ENCODE measurements at regions not wholly inside any gene's neighbourhood (a gene's known extent, or its start where the extent isn't known, plus 50 kb on each side); places are given as distances from the start of the nearest gene placed in this dataset.

DNA sequence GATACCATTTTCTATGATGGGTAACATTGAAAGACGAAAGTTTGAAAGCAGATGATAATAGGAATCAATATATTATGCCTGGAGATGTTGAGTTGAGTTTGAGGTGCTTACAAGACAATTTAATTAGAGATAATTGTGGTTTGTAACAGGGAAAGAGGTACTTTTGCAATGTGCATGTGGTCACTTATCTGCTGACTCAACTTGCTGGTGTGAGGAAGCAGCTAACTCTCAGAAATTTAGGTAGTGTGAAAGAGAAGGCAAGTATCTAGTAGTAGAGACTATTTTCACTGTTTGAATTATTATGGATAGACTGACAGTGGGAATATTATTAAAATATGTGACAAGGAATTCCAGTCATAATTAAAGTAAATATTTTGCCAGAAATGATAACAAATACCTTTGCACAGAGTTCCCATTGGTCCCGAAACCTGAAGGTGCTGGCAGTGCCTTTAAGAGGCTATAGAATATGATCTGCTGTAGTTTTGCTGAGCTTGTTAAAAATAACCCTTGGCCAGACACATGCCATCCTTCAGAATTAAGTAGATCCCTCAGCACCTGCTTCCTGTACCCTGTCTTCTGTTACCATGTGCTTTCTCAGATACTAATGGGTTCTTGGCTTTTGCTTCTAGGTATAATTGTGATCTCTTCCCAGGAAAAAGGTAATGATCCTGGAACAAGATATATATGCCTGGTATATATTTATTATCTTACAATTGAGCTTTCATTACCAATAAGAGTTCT lies 315.9 kb downstream of the BCHE start:
- no TSS peak for BruUV-seq (replicated peaks)
- ATAC-seq (no peak), FAIRE-seq (no peak), DNase-seq (ENCODE audit: extremely low read depth in 1 of 4, low spot score in 3 of 4) (no peak)
- Histone ChIP-seq H3K27me3 (ENCODE audit: control insufficient read depth in 2 of 2, insufficient read depth in 2 of 2, low read length in 2 of 2) (no peaks in the 10 kb centered on the region), H3K9me3 (replicated peaks; ENCODE audit: control insufficient read depth, insufficient read depth, low read depth, low read length) (no peaks in the 10 kb centered on the region), H3K27ac (ENCODE audit: extremely low read depth, low read depth, low read length) (no peak overlapping the region), H3K4me2 (ENCODE audit: insufficient read depth, low read length) (no peak overlapping the region), H3K9ac (ENCODE audit: insufficient read depth in 1 of 2, low read depth in 2 of 2, low read length in 2 of 2) (no peak overlapping the region), H3K4me3 (no peak overlapping the region), H3K9me1 (ENCODE audit: control insufficient read depth, insufficient read depth, low read length) (no peaks in the 10 kb centered on the region), H3K36me3 (ENCODE audit: control insufficient read depth, insufficient read depth, low read length) (no peaks in the 10 kb centered on the region), H2AFZ (ENCODE audit: low read depth, low read length) (no peak overlapping the region), H4K20me1 (replicated peaks; ENCODE audit: control insufficient read depth, insufficient read depth, low read length) (no peaks in the 10 kb centered on the region), H3K79me2 (ENCODE audit: control insufficient read depth, insufficient read depth, low read length) (no peaks in the 10 kb centered on the region), H3K4me1 (replicated peaks in 1 of 2; ENCODE audit: control insufficient read depth in 2 of 2, insufficient read depth in 2 of 2, low read length in 2 of 2) (no peaks in the 10 kb centered on the region)
- in situ Hi-C loops (cut with MboI) (no loop called here), intact Hi-C loops (cut with micrococcal nuclease) (no loop called here)
- ChIA-PET CTCF (ENCODE audit: low intra/inter-chr PET ratio) (no interaction called here), POLR2A (no interaction called here)
- WGBS (ENCODE audit: insufficient coverage, low coverage, missing lambda C conversion rate), result 0% methylated on average over 2 of the region's 2 CpGs
- TF ChIP-seq, protein P1, sequence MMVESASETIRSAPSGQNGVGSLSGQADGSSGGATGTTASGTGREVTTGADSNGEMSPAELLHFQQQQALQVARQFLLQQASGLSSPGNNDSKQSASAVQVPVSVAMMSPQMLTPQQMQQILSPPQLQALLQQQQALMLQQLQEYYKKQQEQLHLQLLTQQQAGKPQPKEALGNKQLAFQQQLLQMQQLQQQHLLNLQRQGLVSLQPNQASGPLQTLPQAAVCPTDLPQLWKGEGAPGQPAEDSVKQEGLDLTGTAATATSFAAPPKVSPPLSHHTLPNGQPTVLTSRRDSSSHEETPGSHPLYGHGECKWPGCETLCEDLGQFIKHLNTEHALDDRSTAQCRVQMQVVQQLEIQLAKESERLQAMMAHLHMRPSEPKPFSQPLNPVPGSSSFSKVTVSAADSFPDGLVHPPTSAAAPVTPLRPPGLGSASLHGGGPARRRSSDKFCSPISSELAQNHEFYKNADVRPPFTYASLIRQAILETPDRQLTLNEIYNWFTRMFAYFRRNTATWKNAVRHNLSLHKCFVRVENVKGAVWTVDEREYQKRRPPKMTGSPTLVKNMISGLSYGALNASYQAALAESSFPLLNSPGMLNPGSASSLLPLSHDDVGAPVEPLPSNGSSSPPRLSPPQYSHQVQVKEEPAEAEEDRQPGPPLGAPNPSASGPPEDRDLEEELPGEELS (CRISPR knock-in tag; IDR thresholded peaks at IDR 0.05; ENCODE audit: borderline replicate concordance), result no peak
- no peak for TF ChIP-seq ZNF224 (CRISPR knock-in tag; IDR thresholded peaks at IDR 0.05)
- no peak for TF ChIP-seq SRSF3 (IDR thresholded peaks at IDR 0.05; ENCODE audit: insufficient read depth, low read length)
- TF ChIP-seq, protein P2, sequence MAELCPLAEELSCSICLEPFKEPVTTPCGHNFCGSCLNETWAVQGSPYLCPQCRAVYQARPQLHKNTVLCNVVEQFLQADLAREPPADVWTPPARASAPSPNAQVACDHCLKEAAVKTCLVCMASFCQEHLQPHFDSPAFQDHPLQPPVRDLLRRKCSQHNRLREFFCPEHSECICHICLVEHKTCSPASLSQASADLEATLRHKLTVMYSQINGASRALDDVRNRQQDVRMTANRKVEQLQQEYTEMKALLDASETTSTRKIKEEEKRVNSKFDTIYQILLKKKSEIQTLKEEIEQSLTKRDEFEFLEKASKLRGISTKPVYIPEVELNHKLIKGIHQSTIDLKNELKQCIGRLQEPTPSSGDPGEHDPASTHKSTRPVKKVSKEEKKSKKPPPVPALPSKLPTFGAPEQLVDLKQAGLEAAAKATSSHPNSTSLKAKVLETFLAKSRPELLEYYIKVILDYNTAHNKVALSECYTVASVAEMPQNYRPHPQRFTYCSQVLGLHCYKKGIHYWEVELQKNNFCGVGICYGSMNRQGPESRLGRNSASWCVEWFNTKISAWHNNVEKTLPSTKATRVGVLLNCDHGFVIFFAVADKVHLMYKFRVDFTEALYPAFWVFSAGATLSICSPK (IDR thresholded peaks at IDR 0.05; ENCODE audit: borderline replicate concordance), result no peak
- no peak for TF ChIP-seq ZNF212 (CRISPR knock-in tag; IDR thresholded peaks at IDR 0.05)
- TF ChIP-seq CBX8 (IDR thresholded peaks at IDR 0.05; ENCODE audit: borderline replicate concordance, extremely low read depth, low read depth, low read length, poor library complexity, severe bottlenecking), result no peak
- TF ChIP-seq MCM5 (IDR thresholded peaks at IDR 0.05; ENCODE audit: low read depth), result no peak
- no peak for TF ChIP-seq ZNF184 (CRISPR knock-in tag; IDR thresholded peaks at IDR 0.05)
- TF ChIP-seq CHD2 (IDR thresholded peaks at IDR 0.05; ENCODE audit: low read depth, low read length), result no peak
- TF ChIP-seq ZNF239 (CRISPR knock-in tag; IDR thresholded peaks at IDR 0.05), result no peak
- TF ChIP-seq, protein P3, sequence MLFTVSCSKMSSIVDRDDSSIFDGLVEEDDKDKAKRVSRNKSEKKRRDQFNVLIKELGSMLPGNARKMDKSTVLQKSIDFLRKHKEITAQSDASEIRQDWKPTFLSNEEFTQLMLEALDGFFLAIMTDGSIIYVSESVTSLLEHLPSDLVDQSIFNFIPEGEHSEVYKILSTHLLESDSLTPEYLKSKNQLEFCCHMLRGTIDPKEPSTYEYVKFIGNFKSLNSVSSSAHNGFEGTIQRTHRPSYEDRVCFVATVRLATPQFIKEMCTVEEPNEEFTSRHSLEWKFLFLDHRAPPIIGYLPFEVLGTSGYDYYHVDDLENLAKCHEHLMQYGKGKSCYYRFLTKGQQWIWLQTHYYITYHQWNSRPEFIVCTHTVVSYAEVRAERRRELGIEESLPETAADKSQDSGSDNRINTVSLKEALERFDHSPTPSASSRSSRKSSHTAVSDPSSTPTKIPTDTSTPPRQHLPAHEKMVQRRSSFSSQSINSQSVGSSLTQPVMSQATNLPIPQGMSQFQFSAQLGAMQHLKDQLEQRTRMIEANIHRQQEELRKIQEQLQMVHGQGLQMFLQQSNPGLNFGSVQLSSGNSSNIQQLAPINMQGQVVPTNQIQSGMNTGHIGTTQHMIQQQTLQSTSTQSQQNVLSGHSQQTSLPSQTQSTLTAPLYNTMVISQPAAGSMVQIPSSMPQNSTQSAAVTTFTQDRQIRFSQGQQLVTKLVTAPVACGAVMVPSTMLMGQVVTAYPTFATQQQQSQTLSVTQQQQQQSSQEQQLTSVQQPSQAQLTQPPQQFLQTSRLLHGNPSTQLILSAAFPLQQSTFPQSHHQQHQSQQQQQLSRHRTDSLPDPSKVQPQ (CRISPR knock-in tag; IDR thresholded peaks at IDR 0.05; ENCODE audit: borderline replicate concordance), result no peak
- TF ChIP-seq DEAF1 (CRISPR knock-in tag; IDR thresholded peaks at IDR 0.05), result no peak
- TF ChIP-seq XRCC5 (IDR thresholded peaks at IDR 0.05; ENCODE audit: low read depth, low read length), result no peak
- TF ChIP-seq RBBP5 (IDR thresholded peaks at IDR 0.05; ENCODE audit: borderline replicate concordance, insufficient read depth, low read length, poor library complexity, severe bottlenecking), result no peak
